Lung (tissue), 11 donors: ENCODE measurements at regions not wholly inside any gene's neighbourhood (a gene's known extent, or its start where the extent isn't known, plus 50 kb on each side); places are given as distances from the start of the nearest gene placed in this dataset.

Experiments used
- ATAC-seq: fragments of 200-7000 bp; cut with Tn5 transposase; one replicate; pipeline ENCODE4 v1.9.1; 2020; ENCODE audit warnings: moderate number of reproducible peaks; ENCODE audit not compliant: insufficient read depth, low FRiP score
- DNase-seq, 3 donors: peaks; one replicate each; pipeline ENCODE4 v3.0.0-alpha.2; 2013 to 2017
- H3K27ac ChIP-seq, 2 donors: one replicate each; pipeline ENCODE4 v1.5.1; 2013; ENCODE audit warnings: mild to moderate bottlenecking in 2 of 2, moderate library complexity in 2 of 2, control low read depth in 1 of 2, inconsistent platforms in 1 of 2, low read depth in 1 of 2, low read length in 1 of 2
- H3K27me3 ChIP-seq, 3 donors: one replicate each; pipeline ENCODE4 v1.5.1; 2013; ENCODE audit warnings: low read length in 2 of 3; ENCODE audit not compliant: control insufficient read depth in 3 of 3, insufficient read depth in 3 of 3
- H3K36me3 ChIP-seq, 4 donors: one replicate each; pipeline ENCODE4 v1.5.1; 2013; ENCODE audit warnings: low read length in 4 of 4, mild to moderate bottlenecking in 1 of 4, moderate library complexity in 1 of 4; ENCODE audit not compliant: control insufficient read depth in 4 of 4, insufficient read depth in 4 of 4
- H3K4me1 ChIP-seq, 5 donors: one replicate each; pipeline ENCODE4 v1.5.1; 2013; ENCODE audit warnings: low read length in 5 of 5, mild to moderate bottlenecking in 2 of 5, moderate library complexity in 1 of 5; ENCODE audit not compliant: control insufficient read depth in 5 of 5, insufficient read depth in 5 of 5
- H3K4me3 ChIP-seq: one replicate; pipeline ENCODE4 v1.5.1; 2013; ENCODE audit warnings: mild to moderate bottlenecking, control low read depth, moderate library complexity
- H3K9ac ChIP-seq, 2 donors: one replicate each; pipeline ENCODE4 v1.5.1; 2013; ENCODE audit warnings: low read length in 2 of 2, control low read depth in 1 of 2; ENCODE audit not compliant: insufficient read depth in 1 of 2
- H3K9me3 ChIP-seq, 4 donors: one replicate each; pipeline ENCODE4 v1.5.1; 2013; ENCODE audit warnings: low read length in 3 of 4, mild to moderate bottlenecking in 1 of 4, moderate library complexity in 1 of 4; ENCODE audit not compliant: control insufficient read depth in 4 of 4, insufficient read depth in 3 of 4
- WGBS, 2 donors: extraction: QIAGEN DNeasy Blood & Tissue Kit; methylation state at CpG; one replicate each; pipeline ENCODE4 v1.1.7; 2013; 5-methylcytosine and 5-hydroxymethylcytosine counted together
- TF ChIP-seq, protein P1 (sequence below): IDR thresholded peaks from 2 replicates; pipeline ENCODE4 v1.5.1; 2012; ENCODE audit warnings: mild to moderate bottlenecking; ENCODE audit errors: control extremely low read depth, extremely low read depth
- donor health status: control.
- donor health status: control.
- donor health status: Bipolar disorder and iron deficiency.
- donor health status: healthy.
- donor health status: DM: yes; HTN: yes; CAD: no.

DNA sequence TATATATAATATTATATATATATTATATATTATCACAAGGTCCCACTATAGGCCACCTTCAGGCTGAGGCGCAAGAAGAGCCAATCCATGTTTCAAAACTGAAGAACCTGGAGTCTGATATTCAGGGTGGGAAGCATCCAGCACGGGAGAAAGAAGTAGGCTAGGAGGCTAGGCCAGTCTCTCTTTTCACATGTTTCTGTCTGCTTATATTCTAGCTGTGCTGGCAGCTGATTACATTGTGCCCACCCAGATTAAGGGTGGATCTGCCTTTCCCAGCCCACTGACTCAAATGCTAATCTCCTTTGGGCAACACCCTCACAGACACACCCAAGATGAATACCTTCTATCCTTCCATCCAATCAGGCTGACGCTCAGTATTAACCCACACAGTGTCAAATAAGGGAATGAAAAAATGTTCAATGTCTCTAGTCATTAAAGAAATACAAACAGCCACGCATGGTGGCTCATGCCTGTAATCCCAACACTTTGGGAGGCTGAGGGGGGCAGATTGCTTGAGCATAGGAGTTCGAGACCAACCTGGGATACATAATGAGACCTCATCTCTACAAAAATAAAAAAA lies 135.4 kb upstream of the PCBD1 start:
- 84 to 99% methylated on average over 5 of the region's 5 CpGs for WGBS, 2 donors
- Histone ChIP-seq H3K27ac (no peak overlapping the region), H3K36me3 (no peaks in the 10 kb centered on the region), H3K4me3 (no peak overlapping the region), H3K4me1 (no peaks in the 10 kb centered on the region), H3K27me3 (no peaks in the 10 kb centered on the region), H3K9me3 (peaks cover 0 to 4% (median 2%) of the 10 kb centered on the region in 4 donors), H3K9ac (no peak overlapping the region)
- ATAC-seq (no peak), DNase-seq (no peak)
- TF ChIP-seq, protein P1, sequence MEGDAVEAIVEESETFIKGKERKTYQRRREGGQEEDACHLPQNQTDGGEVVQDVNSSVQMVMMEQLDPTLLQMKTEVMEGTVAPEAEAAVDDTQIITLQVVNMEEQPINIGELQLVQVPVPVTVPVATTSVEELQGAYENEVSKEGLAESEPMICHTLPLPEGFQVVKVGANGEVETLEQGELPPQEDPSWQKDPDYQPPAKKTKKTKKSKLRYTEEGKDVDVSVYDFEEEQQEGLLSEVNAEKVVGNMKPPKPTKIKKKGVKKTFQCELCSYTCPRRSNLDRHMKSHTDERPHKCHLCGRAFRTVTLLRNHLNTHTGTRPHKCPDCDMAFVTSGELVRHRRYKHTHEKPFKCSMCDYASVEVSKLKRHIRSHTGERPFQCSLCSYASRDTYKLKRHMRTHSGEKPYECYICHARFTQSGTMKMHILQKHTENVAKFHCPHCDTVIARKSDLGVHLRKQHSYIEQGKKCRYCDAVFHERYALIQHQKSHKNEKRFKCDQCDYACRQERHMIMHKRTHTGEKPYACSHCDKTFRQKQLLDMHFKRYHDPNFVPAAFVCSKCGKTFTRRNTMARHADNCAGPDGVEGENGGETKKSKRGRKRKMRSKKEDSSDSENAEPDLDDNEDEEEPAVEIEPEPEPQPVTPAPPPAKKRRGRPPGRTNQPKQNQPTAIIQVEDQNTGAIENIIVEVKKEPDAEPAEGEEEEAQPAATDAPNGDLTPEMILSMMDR = no peak

DNA sequence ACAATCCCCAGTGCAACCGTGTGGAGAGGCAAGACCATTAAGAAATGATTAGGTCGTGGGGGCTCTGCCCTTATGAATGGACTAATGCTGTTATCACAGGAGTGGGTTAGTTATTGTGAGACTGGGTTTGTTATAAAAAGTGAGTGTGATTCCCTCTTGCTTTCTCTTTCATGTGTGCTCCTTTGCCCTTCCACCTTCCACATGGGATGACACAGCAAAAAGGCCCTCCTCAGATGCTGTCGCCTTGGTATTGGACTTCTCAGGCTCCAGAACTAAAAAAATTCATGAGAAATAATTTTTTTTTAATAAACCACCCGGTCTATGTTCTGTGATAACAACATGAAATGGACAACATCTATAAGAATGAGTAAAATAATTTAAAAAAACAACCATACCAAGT lies 136.1 kb upstream of the PCBD1 start:
- Histone ChIP-seq H3K4me1 (no peaks in the 10 kb centered on the region), H3K9me3 (peaks cover 0 to 4% (median 2%) of the 10 kb centered on the region in 4 donors), H3K36me3 (no peaks in the 10 kb centered on the region), H3K27me3 (no peaks in the 10 kb centered on the region), H3K9ac (no peak overlapping the region), H3K4me3 (no peak overlapping the region), H3K27ac (no peak overlapping the region)
- 67 to 73% methylated on average over 4 of the region's 4 CpGs for WGBS, 2 donors
- no peak for DNase-seq
- TF ChIP-seq, protein P1 = no peak
- ATAC-seq = no peak

DNA sequence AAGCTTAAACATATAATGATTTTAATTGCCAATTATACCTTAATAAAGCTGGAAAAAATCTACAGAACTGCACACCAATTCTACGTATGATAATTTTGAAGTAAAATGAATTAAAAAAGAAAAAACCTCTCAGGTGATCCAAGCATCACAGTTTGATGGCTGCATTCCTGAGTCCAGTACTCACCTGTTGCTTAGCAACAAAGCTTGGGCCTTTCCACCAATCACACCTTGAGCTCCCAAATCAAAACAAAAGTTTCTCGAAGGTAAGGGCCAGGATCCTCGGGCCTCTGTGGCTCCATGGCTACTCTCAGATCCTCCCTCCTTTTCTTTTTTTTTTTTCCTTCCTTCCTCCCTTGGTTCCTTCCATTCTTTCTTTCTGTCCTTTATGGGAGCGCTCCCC lies 137.2 kb upstream of the PCBD1 start:
- ATAC-seq (no peak), DNase-seq (no peak)
- no peak overlapping the region for H3K9ac ChIP-seq
- no peaks in the 10 kb centered on the region for H3K4me1 ChIP-seq
- no peaks in the 10 kb centered on the region for H3K36me3 ChIP-seq
- no peaks in the 10 kb centered on the region for H3K27me3 ChIP-seq
- 54 to 75% methylated on average over 4 of the region's 4 CpGs for WGBS, 2 donors
- peaks cover 0 to 4% (median 2%) of the 10 kb centered on the region in 4 donors for H3K9me3 ChIP-seq
- H3K27ac ChIP-seq = no peak overlapping the region
- TF ChIP-seq, protein P1 = no peak
- no peak overlapping the region for H3K4me3 ChIP-seq

DNA sequence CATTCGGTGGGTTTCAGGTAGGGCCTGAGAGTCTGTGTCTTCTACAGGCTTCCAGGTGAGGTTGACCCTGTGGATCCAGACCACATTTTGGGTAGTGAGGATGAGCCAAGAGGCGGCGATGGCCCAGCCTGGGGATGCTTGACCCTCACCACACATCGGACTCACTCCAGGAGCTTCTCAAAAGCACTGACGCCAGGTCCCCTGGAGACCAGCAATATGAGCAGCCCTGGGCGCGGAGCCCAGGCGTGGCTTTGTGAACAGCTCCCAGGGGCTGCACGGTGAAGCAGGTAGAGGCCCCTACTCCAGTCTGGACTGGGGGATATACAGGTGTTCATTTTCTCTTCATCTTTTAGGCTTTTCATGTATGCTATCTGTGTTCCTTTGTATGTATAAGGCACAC lies 139.7 kb upstream of the PCBD1 start:
- Histone ChIP-seq H3K9ac (no peak overlapping the region), H3K36me3 (no peaks in the 10 kb centered on the region), H3K27me3 (peaks cover 0 to 5% (median 0%) of the 10 kb centered on the region in 3 donors), H3K4me3 (no peak overlapping the region), H3K27ac (no peak overlapping the region), H3K4me1 (no peaks in the 10 kb centered on the region), H3K9me3 (no peaks in the 10 kb centered on the region)
- WGBS, 2 donors = 94 to 98% methylated on average over 9 of the region's 9 CpGs
- ATAC-seq (no peak), DNase-seq (no peak)
- TF ChIP-seq, protein P1 = no peak
